ENCODE measurements at regions not wholly inside any gene's neighbourhood (a gene's known extent, or its start where the extent isn't known, plus 50 kb on each side); places are given as distances from the start of the nearest gene placed in this dataset.

GRCh38 chr4:57544811-57545654 is 434.8 kb upstream of the IGFBP7 start:
- TF ChIP-seq CTCF (IDR thresholded peaks at IDR 0.05) (no peak), POLR2A (IDR thresholded peaks at IDR 0.05) (no peak), EP300 (IDR thresholded peaks at IDR 0.05) (no peak), POLR2AphosphoS5 (IDR thresholded peaks at IDR 0.05) (no peak)

Data from suprapubic skin (tissue), 4 donors.